ENCODE measurements at regions not wholly inside any gene's neighbourhood (a gene's known extent, or its start where the extent isn't known, plus 50 kb on each side); places are given as distances from the start of the nearest gene placed in this dataset.

DNA sequence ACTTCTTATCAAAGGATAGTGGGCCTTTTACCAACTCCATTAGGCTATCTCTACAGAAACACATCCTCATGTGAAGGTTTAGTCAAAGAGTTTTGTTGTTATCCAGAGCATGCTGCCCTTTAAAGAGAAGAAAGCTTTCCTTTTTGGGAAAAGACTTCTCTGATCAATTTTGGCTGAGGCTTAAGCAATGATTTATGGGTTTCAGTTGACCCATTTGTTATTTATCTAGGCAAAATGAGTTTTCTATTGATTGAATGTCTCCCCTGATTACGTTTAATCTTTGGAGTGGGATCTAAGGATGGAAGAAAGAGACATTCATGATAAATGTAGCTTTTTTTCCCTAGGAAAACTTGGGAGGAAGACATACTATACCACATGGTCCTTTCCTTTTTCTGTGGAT, 326.6 kb upstream of the JAG1 start (continued):
- no peak for TF ChIP-seq ZNF462 (CRISPR knock-in tag; IDR thresholded peaks at IDR 0.05)
- no peak for TF ChIP-seq POLR2AphosphoS5 (IDR thresholded peaks at IDR 0.05; ENCODE audit: low read depth)
- TF ChIP-seq NANOG (IDR thresholded peaks at IDR 0.05; ENCODE audit: borderline replicate concordance): no peak
- TF ChIP-seq CTCF (conservative IDR thresholded peaks at IDR 0.05; ENCODE audit: low read depth in 2 of 2): no peak
- no peak for TF ChIP-seq EZH2 (IDR thresholded peaks at IDR 0.05; ENCODE audit: low read depth, unreplicated experiment)

DNA sequence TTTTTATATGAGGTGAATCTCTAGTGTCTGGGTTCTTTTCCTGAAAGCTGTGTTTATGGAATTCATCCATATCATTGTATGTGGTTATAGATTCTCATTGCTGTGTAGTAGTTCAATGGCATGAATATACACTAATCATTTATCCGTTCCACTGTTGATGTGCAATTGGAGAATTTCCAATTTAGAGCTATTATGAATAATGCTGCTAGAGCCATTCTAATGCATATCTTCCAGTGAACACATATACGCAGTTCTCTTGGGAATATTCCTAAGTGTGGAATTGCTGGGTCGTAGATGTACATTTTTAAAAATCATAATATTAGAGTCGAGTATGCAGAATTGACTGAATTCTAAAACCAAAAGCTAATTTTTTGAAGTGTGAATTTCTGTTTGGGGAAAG, 327.5 kb upstream of the JAG1 start:
- Histone ChIP-seq H3K27ac (ENCODE audit: low read depth) (no peak overlapping the region), H3K27me3 (ENCODE audit: insufficient read depth) (no peaks in the 10 kb centered on the region), H3K79me2 (replicated peaks; ENCODE audit: insufficient read depth) (no peaks in the 10 kb centered on the region), H2AFZ (no peak overlapping the region), H3F3A (replicated peaks; ENCODE audit: low read depth) (no peaks in the 10 kb centered on the region), H3K4me3 (no peak overlapping the region), H3K4me1 (ENCODE audit: insufficient read depth) (no peaks in the 10 kb centered on the region), H4K20me1 (replicated peaks; ENCODE audit: insufficient read depth) (no peaks in the 10 kb centered on the region), H3K36me3 (ENCODE audit: insufficient read depth) (no peaks in the 10 kb centered on the region), H3K4me2 (no peak overlapping the region), H3K9me2 (ENCODE audit: insufficient read depth) (peaks cover 2% of the 10 kb centered on the region; the same call in 1 of the 2 replicates)
- H3K36me3 Mint-ChIP-seq (ENCODE audit: low read depth): 0 out of 3 replicates have a peak, but pooled peaks cover 2% of the 10 kb centered on the region
- no peak for DNase-seq (ENCODE audit: low spot score)
- no peak for TF ChIP-seq ZNF331 (CRISPR knock-in tag; IDR thresholded peaks at IDR 0.05; ENCODE audit: low read depth)
- TF ChIP-seq EZH2 (IDR thresholded peaks at IDR 0.05; ENCODE audit: low read depth, unreplicated experiment): no peak
- TF ChIP-seq POLR2AphosphoS5 (IDR thresholded peaks at IDR 0.05; ENCODE audit: low read depth): no peak
- TF ChIP-seq STAT1 (IDR thresholded peaks at IDR 0.05; ENCODE audit: unreplicated experiment): no peak
- no peak for TF ChIP-seq NANOG (IDR thresholded peaks at IDR 0.05; ENCODE audit: borderline replicate concordance)
- H3K27me3 Mint-ChIP-seq (ENCODE audit: insufficient read depth, low read depth, poor library complexity): no peaks in the 10 kb centered on the region
- H3K9me3 Mint-ChIP-seq: 0 out of 3 replicates have a peak, but pooled peaks cover 5% of the 10 kb centered on the region
- no peaks in the 10 kb centered on the region for H3K4me1 Mint-ChIP-seq
- ATAC-seq: no peak
- no peak overlapping the region for H3K27ac Mint-ChIP-seq
- no peak overlapping the region for H3K4me3 Mint-ChIP-seq

Data from GM23338 (cell line).